GM13976 (cell line): ENCODE measurements at regions not wholly inside any gene's neighbourhood (a gene's known extent, or its start where the extent isn't known, plus 50 kb on each side); places are given as distances from the start of the nearest gene placed in this dataset.
"Not testable (repeated sequence)": the region's sequence is repeated elsewhere in the genome, so short reads cannot be mapped to it uniquely, and the experiment has no call there.

Experiments used
- DNase-seq: peaks from one replicate; pipeline ENCODE4 v3.0.0; 2012; ENCODE audit warnings: low spot score
- in situ Hi-C: fragments of 300-500 bp; cut with MboI; formaldehyde crosslinking; loops from one replicate; pipeline ENCODE4 v1.12.0; 2022; ENCODE audit warnings: low sequenced_read_pairs, mixed read lengths, inconsistent platforms; ENCODE audit not compliant: unreplicated experiment
- TF ChIP-seq, protein P1 (sequence below): IDR thresholded peaks from 2 replicates; pipeline ENCODE4 v1.5.1; 2012; ENCODE audit warnings: borderline replicate concordance, mild to moderate bottlenecking; ENCODE audit not compliant: insufficient read depth; ENCODE audit errors: extremely low read depth, missing control alignments, control extremely low read depth

- TF ChIP-seq, protein P1, sequence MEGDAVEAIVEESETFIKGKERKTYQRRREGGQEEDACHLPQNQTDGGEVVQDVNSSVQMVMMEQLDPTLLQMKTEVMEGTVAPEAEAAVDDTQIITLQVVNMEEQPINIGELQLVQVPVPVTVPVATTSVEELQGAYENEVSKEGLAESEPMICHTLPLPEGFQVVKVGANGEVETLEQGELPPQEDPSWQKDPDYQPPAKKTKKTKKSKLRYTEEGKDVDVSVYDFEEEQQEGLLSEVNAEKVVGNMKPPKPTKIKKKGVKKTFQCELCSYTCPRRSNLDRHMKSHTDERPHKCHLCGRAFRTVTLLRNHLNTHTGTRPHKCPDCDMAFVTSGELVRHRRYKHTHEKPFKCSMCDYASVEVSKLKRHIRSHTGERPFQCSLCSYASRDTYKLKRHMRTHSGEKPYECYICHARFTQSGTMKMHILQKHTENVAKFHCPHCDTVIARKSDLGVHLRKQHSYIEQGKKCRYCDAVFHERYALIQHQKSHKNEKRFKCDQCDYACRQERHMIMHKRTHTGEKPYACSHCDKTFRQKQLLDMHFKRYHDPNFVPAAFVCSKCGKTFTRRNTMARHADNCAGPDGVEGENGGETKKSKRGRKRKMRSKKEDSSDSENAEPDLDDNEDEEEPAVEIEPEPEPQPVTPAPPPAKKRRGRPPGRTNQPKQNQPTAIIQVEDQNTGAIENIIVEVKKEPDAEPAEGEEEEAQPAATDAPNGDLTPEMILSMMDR = no peak
- DNase-seq = peak; percentile 79
- in situ Hi-C loops = no loop called here
Measured at GRCh38 chr16:10297341-10298006, 88.4 kb upstream of the ATF7IP2 start.

DNA sequence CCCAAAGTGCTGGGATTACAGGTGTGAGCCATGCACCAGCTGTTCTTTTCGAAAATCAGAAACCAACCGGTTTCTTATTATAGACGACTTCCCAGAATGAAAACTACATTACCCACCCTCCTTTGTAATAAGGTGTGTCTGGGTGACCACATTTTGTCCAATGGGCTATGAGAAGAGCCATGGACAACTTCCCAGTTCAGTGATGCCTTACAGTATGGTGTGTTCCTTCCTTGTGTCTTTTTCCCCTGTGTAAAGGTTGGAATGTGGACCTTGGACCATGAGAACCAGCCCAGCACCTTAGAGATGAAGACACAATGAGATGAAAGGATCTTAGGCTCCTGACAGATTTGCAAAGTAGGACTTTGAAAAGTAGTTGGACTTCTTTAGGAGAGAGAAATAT lies 85.0 kb upstream of the ATF7IP2 start:
- in situ Hi-C loops = no loop called here
- TF ChIP-seq, protein P1 = no peak
- no peak for DNase-seq

GRCh38 chr16:10301547-10301946 lies 84.3 kb upstream of the ATF7IP2 start:
- in situ Hi-C loops, DNase-seq: not testable (repeated sequence)

GRCh38 chr16:10305912-10306311 lies 79.9 kb upstream of the ATF7IP2 start:
- TF ChIP-seq, protein P1 = no peak
- DNase-seq = no peak
- in situ Hi-C loops = no loop called here

- TF ChIP-seq, protein P1 = no peak
- in situ Hi-C loops = no loop called here
- DNase-seq = peak; percentile 27
Measured at GRCh38 chr16:10308305-10309193, 77.3 kb upstream of the ATF7IP2 start.

GRCh38 chr16:10309271-10309932 lies 76.5 kb upstream of the ATF7IP2 start:
- in situ Hi-C loops = no loop called here
- no peak for DNase-seq
- TF ChIP-seq, protein P1 = no peak
